ENCODE measurements at regions not wholly inside any gene's neighbourhood (a gene's known extent, or its start where the extent isn't known, plus 50 kb on each side); places are given as distances from the start of the nearest gene placed in this dataset.

GRCh38 chr17:72175787-72176515 lies 55.1 kb downstream of the SOX9 start:
- no peak for DNase-seq
- Mint-ChIP-seq H3K4me3 (no peak overlapping the region), H3K27me3 (peaks cover 6% of the 10 kb centered on the region), H3K27ac (peak overlapping the region in 1 of 2 donors; percentile 48), H3K9me3 (peaks cover 6 to 14% of the 10 kb centered on the region in 2 donors), H3K4me1 (no peaks in the 10 kb centered on the region)
- no peak for ATAC-seq

GRCh38 chr17:72176516-72176851 lies 55.7 kb downstream of the SOX9 start:
- DNase-seq, result no peak
- Mint-ChIP-seq H3K27me3 (peaks cover under 1% of the 10 kb centered on the region), H3K4me3 (no peak overlapping the region), H3K9me3 (peaks cover 12 to 15% of the 10 kb centered on the region in 2 donors), H3K4me1 (no peaks in the 10 kb centered on the region), H3K27ac (no peak overlapping the region)
- no peak for ATAC-seq

- Mint-ChIP-seq H3K9me3 (peaks cover 12 to 17% of the 10 kb centered on the region in 2 donors), H3K4me3 (no peak overlapping the region), H3K27me3 (no peaks in the 10 kb centered on the region), H3K27ac (no peak overlapping the region), H3K4me1 (no peaks in the 10 kb centered on the region)
- DNase-seq (no peak), ATAC-seq (no peak)
Observed at GRCh38 chr17:72176951-72177660, 56.3 kb downstream of the SOX9 start.

- Mint-ChIP-seq H3K9me3 (peaks cover 12 to 17% of the 10 kb centered on the region in 2 donors), H3K27ac (no peak overlapping the region), H3K4me1 (no peaks in the 10 kb centered on the region), H3K4me3 (no peak overlapping the region), H3K27me3 (no peaks in the 10 kb centered on the region)
- DNase-seq (no peak), ATAC-seq (no peak)
Observed at GRCh38 chr17:72177738-72178137, 56.9 kb downstream of the SOX9 start.

GRCh38 chr17:72182371-72182873 lies 61.6 kb downstream of the SOX9 start:
- H3K4me1 Mint-ChIP-seq, result no peaks in the 10 kb centered on the region
- peaks cover 10 to 11% of the 10 kb centered on the region in 2 donors for H3K9me3 Mint-ChIP-seq
- no peak overlapping the region for H3K27ac Mint-ChIP-seq
- no peaks in the 10 kb centered on the region for H3K27me3 Mint-ChIP-seq
- H3K4me3 Mint-ChIP-seq, result no peak overlapping the region
- DNase-seq (no peak), ATAC-seq (no peak)

GRCh38 chr17:72183194-72183685 lies 62.4 kb downstream of the SOX9 start:
- DNase-seq (no peak), ATAC-seq (no peak)
- Mint-ChIP-seq H3K9me3 (peaks cover 10 to 11% of the 10 kb centered on the region in 2 donors), H3K27me3 (no peaks in the 10 kb centered on the region), H3K4me3 (no peak overlapping the region), H3K27ac (no peak overlapping the region), H3K4me1 (no peaks in the 10 kb centered on the region)

GRCh38 chr17:72184805-72185204 lies 64.0 kb downstream of the SOX9 start:
- no peak overlapping the region for H3K27ac Mint-ChIP-seq
- DNase-seq, result no peak
- no peaks in the 10 kb centered on the region for H3K4me1 Mint-ChIP-seq
- no peak overlapping the region for H3K4me3 Mint-ChIP-seq
- H3K9me3 Mint-ChIP-seq, result peaks cover 10 to 11% of the 10 kb centered on the region in 2 donors
- H3K27me3 Mint-ChIP-seq, result no peaks in the 10 kb centered on the region
- ATAC-seq, result no peak

- H3K4me1 Mint-ChIP-seq, result no peaks in the 10 kb centered on the region
- H3K27me3 Mint-ChIP-seq, result no peaks in the 10 kb centered on the region
- no peak overlapping the region for H3K4me3 Mint-ChIP-seq
- H3K9me3 Mint-ChIP-seq, result peaks cover 15 to 17% of the 10 kb centered on the region in 2 donors
- ATAC-seq, result no peak
- no peak overlapping the region for H3K27ac Mint-ChIP-seq
- no peak for DNase-seq
Observed at GRCh38 chr17:72185564-72185963, 64.7 kb downstream of the SOX9 start.

- no peak overlapping the region for H3K4me3 Mint-ChIP-seq
- H3K9me3 Mint-ChIP-seq, result peaks cover 8 to 10% of the 10 kb centered on the region in 2 donors
- no peaks in the 10 kb centered on the region for H3K27me3 Mint-ChIP-seq
- DNase-seq, result no peak
- no peak for ATAC-seq
- no peak overlapping the region for H3K27ac Mint-ChIP-seq
- H3K4me1 Mint-ChIP-seq, result no peaks in the 10 kb centered on the region
Observed at GRCh38 chr17:72187556-72187955, 66.7 kb downstream of the SOX9 start.

- no peak for ATAC-seq
- Mint-ChIP-seq H3K4me3 (no peak overlapping the region), H3K27me3 (no peaks in the 10 kb centered on the region), H3K9me3 (peaks cover 6 to 8% of the 10 kb centered on the region in 2 donors), H3K4me1 (no peaks in the 10 kb centered on the region), H3K27ac (no peak overlapping the region)
- no peak for DNase-seq
Observed at GRCh38 chr17:72188801-72189200, 68.0 kb downstream of the SOX9 start.

GRCh38 chr17:72189768-72190593 lies 69.2 kb downstream of the SOX9 start:
- H3K4me1 Mint-ChIP-seq, result no peaks in the 10 kb centered on the region
- no peak for DNase-seq

GRCh38 chr17:72191356-72191755 lies 70.5 kb downstream of the SOX9 start:
- ATAC-seq, result no peak

More at GRCh38 chr17:72189768-72190593, 69.2 kb downstream of the SOX9 start:
- peaks cover 6 to 8% of the 10 kb centered on the region in 2 donors for H3K9me3 Mint-ChIP-seq
- no peaks in the 10 kb centered on the region for H3K27me3 Mint-ChIP-seq
- no peak for ATAC-seq
- H3K27ac Mint-ChIP-seq, result no peak overlapping the region
- no peak overlapping the region for H3K4me3 Mint-ChIP-seq

GRCh38 chr17:72191921-72192799 lies 71.3 kb downstream of the SOX9 start:
- no peaks in the 10 kb centered on the region for H3K4me1 Mint-ChIP-seq
- no peak overlapping the region for H3K27ac Mint-ChIP-seq
- DNase-seq, result no peak
- H3K4me3 Mint-ChIP-seq, result no peak overlapping the region
- no peak for ATAC-seq
- H3K9me3 Mint-ChIP-seq, result peaks cover 10 to 14% of the 10 kb centered on the region in 2 donors
- H3K27me3 Mint-ChIP-seq, result no peaks in the 10 kb centered on the region

More at GRCh38 chr17:72191356-72191755, 70.5 kb downstream of the SOX9 start:
- no peaks in the 10 kb centered on the region for H3K27me3 Mint-ChIP-seq
- peaks cover 6 to 13% of the 10 kb centered on the region in 2 donors for H3K9me3 Mint-ChIP-seq
- no peak for DNase-seq
- H3K4me3 Mint-ChIP-seq, result no peak overlapping the region
- no peak overlapping the region for H3K27ac Mint-ChIP-seq
- no peaks in the 10 kb centered on the region for H3K4me1 Mint-ChIP-seq

GRCh38 chr17:72192800-72193192 lies 72.0 kb downstream of the SOX9 start:
- H3K27ac Mint-ChIP-seq, result no peak overlapping the region
- no peaks in the 10 kb centered on the region for H3K27me3 Mint-ChIP-seq
- DNase-seq, result no peak
- H3K4me1 Mint-ChIP-seq, result no peaks in the 10 kb centered on the region
- H3K4me3 Mint-ChIP-seq, result no peak overlapping the region
- no peak for ATAC-seq
- H3K9me3 Mint-ChIP-seq, result peaks cover 11 to 14% of the 10 kb centered on the region in 2 donors
